ENCODE measurements at regions not wholly inside any gene's neighbourhood (a gene's known extent, or its start where the extent isn't known, plus 50 kb on each side); places are given as distances from the start of the nearest gene placed in this dataset.
"Not testable (repeated sequence)": the region's sequence is repeated elsewhere in the genome, so short reads cannot be mapped to it uniquely, and the experiment has no call there.

DNA sequence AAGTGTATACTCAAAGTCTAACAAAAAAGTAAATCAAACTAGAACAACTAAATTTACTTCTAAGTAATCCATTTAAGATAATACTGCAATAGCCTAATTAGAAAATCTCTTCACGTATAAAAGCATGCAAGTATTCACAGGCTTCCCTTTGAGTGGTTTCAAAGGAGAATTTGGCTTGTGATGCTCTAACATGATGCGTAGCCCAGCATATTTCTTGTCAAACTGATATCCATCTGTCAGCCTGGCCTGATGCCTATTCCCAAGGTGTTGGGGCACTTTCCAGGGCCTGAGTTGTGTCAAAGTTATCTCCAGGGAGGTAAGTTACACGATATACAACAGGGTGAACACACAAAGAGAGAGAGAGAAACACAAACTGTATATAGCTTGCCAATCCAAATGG, 287.0 kb upstream of the MAGEB18 start:
- no peak for DNase-seq (ENCODE audit: low read depth in 3 of 3)

DNA sequence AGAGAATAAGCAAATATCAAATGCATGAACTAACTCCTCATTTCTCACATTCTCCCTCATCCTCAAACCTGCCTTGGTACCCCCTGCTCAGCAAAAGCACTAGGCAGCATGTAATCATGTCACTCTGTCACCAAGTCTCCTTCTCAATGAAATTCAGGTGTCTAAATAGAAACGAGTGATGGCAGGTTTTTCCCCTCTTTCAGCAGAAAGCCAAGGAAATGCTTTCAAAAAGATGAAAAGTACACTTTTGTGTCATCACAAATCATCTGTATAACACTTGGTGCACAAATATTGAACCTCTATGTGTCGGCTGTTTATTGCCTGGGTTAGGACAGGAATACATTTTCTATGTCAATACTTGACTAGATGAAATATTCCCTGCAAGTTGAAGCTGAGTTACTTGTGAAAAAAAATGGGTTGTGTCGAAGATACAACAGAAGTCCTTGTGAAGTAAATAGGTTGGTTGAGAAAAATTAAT, 285.1 kb upstream of the MAGEB18 start:
- DNase-seq (ENCODE audit: low read depth in 3 of 3): no peak

GRCh38 chrX:25858273-25858880, 279.8 kb upstream of the MAGEB18 start:
- no peak for DNase-seq (ENCODE audit: low read depth in 3 of 3)

GRCh38 chrX:25860322-25860721, 277.8 kb upstream of the MAGEB18 start:
- DNase-seq (ENCODE audit: low read depth in 3 of 3): no peak

DNA sequence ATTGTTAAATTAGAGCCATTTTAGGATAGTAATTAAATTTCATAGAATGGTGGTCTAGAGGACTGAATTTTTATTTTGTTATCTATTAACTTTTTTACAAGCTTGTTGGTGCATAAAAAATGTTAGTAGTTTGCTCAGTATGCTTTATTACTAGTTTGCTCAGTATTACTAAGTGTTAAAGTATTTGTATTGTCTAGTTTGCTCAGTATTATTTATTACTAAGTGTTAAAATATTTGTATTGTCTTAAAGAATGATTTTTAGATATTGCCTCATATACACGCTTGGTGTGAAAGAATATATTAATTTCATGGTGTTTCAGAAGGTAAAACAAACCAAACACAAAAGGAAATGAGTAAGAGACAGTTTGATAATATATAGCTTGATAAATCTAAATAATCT, 268.4 kb upstream of the MAGEB18 start:
- DNase-seq (ENCODE audit: low read depth in 3 of 3): no peak

DNA sequence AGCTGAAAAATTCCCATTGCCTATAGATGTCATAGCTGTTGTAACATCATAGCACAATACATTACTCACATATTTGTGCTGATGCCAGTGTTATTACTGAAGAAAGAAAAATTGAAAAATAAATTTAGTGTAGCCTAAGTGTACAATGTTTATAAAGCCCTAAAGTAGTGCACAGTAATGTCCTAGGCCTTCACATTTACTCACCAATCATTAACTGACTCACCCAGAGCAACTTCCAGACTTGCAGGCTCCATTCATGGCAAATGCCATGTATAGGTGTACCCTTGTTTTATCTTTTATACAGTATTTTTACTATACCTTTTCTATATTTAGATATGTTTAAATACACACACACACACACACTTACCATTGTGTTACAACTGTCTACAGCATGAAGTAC, 265.4 kb upstream of the MAGEB18 start:
- DNase-seq (ENCODE audit: low read depth in 3 of 3): no peak

DNA sequence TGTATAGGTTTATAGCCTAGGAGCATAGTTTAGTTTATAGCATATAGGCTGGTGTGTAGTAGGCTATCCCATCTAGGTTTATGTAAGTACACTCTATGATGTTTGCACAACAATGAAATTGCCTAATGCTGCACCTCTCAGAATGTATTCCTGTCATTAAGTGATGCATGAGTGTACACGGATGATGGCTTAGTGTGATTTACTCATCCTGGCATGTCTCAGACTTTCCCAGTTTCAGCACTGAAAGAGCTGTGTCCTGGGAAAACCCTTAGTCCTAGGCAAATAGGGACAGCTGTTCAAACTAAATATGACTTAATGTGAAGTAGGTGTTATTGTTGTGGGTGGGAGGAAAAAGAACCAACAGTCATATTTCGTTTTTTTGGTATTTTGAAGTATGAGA, 264.9 kb upstream of the MAGEB18 start:
- no peak for DNase-seq (ENCODE audit: low read depth in 3 of 3)

- DNase-seq (ENCODE audit: low read depth in 3 of 3): no peak
Measured at GRCh38 chrX:25878806-25879205, 259.3 kb upstream of the MAGEB18 start.

- not testable (repeated sequence) for DNase-seq (ENCODE audit: low read depth in 3 of 3)
Measured at GRCh38 chrX:25882503-25882902, 255.6 kb upstream of the MAGEB18 start.

- DNase-seq (ENCODE audit: low read depth in 3 of 3): no peak
Measured at GRCh38 chrX:25897758-25898157, 240.4 kb upstream of the MAGEB18 start.

DNA sequence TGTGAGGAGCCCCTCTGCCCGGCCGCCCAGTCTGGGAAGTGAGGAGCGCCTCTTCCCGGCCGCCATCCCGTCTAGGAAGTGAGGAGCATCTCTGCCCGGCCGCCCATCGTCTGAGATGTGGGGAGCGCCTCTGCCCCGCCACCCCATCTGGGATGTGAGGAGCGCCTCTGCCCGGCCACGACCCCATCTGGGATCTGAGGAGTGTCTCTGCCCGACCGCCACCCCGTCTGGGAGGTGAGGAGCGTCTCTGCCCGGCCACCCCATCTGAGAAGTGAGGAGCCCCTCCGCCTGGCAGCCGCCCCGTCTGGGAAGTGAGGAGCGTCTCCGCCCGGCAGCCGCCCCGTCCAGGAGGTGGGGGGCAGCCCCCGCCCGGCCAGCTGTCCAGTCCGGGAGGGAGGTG, 232.4 kb upstream of the MAGEB18 start:
- DNase-seq (ENCODE audit: low read depth in 3 of 3): not testable (repeated sequence)

DNA sequence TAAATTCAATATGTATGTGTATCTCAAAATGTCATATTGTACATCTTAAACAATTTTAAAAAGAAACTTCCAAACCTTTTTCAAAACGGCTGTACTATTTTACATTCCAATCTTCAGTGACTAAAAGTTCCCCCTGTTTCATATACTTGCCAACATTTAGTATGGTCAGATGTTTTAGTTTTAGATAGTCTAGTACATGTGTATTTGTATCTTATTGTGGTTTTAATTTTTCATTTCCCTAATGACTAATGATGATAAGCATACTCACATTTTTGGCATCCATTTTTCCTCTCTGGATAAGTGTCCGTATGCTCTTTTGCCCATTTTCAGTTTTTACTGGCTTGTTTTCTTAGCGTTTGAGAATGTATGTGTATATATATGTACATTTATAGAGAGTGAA, 212.2 kb upstream of the MAGEB18 start:
- no peak for DNase-seq (ENCODE audit: low read depth in 3 of 3)

DNA sequence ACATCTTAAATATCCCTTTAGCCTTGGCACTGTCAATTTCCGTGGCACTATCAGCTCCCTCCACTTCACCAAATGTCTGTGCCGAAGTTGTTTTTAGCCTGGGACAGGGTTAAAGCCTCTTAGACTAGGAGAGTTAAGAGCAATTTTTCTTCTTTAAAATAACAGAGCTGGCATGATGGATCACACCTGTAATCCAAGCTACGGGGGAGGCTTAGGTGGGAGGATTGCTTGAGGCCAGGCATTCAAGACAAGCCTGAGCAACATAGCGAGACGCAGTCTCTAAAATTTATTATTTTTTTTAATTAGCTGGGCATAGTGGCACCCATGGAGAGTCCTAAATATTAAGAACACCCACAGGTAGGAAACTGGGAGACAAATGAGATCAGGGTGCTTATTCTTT, 209.8 kb upstream of the MAGEB18 start:
- DNase-seq (ENCODE audit: low read depth in 3 of 3): no peak

DNA sequence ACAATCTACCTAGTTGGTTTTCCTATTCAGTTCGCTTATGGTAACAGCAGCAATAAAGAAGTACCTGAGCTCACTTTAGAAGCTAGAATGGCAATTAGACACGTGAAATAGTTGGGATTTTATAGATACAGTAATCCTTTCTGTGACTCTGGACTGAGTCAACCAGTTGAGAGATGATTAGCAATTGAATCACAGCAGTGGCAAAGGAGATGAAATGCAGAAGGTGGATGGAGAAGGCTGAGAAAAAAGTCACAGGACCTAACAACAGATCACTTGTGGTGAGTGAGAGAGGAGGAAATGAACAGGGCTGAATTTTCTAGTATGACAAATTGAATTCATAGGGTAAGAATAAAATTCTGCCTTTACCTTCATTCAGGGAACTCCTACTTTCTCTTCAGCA, 197.1 kb upstream of the MAGEB18 start:
- DNase-seq (ENCODE audit: low read depth in 3 of 3): no peak

GRCh38 chrX:25941559-25942250, 196.4 kb upstream of the MAGEB18 start:
- no peak for DNase-seq (ENCODE audit: low read depth in 3 of 3)

DNA sequence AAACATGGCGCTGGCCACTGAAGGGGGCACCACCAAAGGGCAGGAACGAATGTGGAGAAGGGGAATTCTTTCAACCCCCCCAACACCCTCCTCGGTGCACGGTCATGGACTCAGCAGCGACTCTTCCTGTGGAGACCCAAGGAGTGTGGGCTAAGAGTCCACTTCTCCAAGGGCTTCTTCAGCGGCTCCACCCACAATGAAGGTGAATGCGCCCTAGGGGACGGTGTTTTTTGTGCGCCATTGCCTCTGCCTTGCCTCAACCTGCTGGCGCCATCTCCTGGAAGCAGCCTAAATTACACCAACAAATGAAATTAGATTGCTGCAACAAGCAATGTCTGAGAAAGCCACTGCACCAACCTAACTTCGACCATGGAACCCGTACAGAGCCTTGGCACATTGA, 169.2 kb upstream of the MAGEB18 start:
- no peak for DNase-seq (ENCODE audit: low read depth in 3 of 3)

DNA sequence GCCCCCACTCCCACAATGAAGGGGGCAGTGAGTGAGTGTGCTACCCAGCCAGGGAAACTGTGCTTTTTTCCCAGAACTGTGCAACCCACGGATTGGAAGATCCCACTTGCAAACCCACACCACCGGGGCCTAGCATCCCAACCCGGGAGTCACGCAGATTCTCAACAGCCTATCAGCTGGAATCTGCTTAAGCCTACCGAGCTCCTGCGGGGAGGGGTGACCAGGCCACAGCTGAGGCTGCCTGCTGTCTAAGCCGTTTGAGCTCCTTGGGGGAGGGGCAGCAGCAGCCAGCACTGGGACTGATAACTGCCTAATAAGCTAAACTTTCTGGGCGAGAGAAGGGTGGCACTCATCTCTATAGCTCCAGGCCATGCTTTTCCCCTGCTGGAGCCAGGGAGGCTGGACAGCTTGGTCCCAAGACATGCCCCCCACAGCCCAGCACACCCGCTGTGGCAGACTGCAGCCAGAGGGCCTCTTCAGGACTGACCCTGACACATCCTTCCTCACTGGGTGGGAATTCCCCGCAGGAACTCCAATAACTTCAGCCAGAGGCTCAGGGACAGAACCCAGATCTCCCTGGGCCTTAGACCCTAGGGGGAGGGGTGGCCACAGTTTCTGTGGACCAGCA, 161.3 kb upstream of the MAGEB18 start:
- DNase-seq (ENCODE audit: low read depth in 3 of 3): no peak

- no peak for DNase-seq (ENCODE audit: low read depth in 3 of 3)
Measured at GRCh38 chrX:25998687-25999086, 139.5 kb upstream of the MAGEB18 start.

DNA sequence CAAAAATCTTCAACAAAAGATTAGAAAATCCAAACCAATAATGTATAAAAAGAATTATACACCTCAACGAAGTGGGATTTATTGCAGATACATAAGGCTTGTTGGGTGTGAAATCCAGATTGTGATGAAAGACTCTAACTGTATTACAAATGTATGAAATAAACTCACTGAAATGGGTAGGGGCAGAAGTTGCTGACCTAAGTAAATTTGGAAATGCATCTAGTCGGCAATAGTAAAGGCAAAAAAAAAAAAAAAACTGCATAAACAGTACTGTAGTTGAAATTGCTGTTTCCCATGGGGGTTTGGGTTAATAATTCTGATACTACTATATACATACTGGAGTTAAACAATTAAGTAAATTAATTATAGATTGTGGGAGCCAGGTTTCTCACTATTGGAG, 130.7 kb upstream of the MAGEB18 start:
- no peak for DNase-seq (ENCODE audit: low read depth in 3 of 3)

DNA sequence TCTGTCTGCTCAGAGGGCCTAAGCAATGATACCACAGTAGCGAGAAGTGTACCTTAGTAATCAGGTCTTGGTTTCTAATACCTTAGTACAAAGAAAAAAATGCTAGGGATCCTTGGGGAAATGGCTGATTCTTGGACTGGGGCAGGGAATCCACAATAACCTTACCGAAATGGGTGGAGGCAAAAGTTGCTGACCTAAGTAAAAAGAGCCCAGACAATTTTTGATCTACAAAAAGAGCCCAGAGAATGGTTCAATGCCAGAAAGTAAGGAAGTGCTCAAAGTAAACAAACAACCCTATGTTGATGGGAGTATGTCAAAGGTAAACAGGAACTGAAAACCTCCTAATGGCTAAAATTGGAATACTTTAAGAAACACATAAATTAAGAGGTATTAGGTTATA, 130.1 kb upstream of the MAGEB18 start:
- no peak for DNase-seq (ENCODE audit: low read depth in 3 of 3)

- no peak for DNase-seq (ENCODE audit: low read depth in 3 of 3)
Measured at GRCh38 chrX:26008691-26009090, 129.5 kb upstream of the MAGEB18 start.

GRCh38 chrX:26019386-26019785, 118.8 kb upstream of the MAGEB18 start:
- DNase-seq (ENCODE audit: low read depth in 3 of 3): no peak

DNA sequence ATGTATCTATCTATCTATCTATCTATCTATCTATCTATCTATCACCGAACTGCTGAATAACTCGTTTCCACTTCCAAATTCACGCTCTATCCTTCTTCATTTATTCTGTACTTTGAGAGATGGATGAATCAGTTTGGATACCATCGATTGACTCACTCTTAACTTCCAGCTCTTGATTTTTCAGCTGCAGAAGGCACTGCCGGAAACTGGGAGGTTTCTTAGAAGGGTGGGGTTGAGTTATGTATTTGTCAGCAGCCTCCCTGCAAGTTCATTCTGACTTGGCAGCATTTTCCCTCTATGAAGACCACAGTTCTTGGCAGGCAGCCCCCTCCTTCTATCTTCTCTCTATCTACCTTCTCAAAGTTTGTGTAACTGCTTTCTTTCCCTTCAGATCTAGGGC, 112.0 kb upstream of the MAGEB18 start:
- no peak for DNase-seq (ENCODE audit: low read depth in 3 of 3)
